Left colon (tissue), 2 donors: ENCODE measurements at regions not wholly inside any gene's neighbourhood (a gene's known extent, or its start where the extent isn't known, plus 50 kb on each side); places are given as distances from the start of the nearest gene placed in this dataset.
A peak's percentile ranks its signal among the peaks of the same experiment; 100 is the strongest.
"Not testable (repeated sequence)": the region's sequence is repeated elsewhere in the genome, so short reads cannot be mapped to it uniquely, and the experiment has no call there.

ENCODE experiments used
- ATAC-seq: fragments of 200-7000 bp; cut with Tn5 transposase; one replicate; pipeline ENCODE4 v1.9.1; 2020; ENCODE audit warnings: mild to moderate bottlenecking, moderate library complexity
- DNase-seq, 2 donors: peaks; one replicate each; pipeline ENCODE4 v3.0.0-alpha.2; 2020
- intact Hi-C, 2 donors: fragments of 100-400 bp; cut with DNase I in 1 of 2; cut with micrococcal nuclease in 1 of 2; formaldehyde crosslinking; loops; one replicate each; pipeline versions ENCODE4 v1.11.2 to v1.14.0; 2022; cut with DNase I, micrococcal nuclease
- donor health status: DM: no; HTN: no; CAD: no.
- donor health status: DM: yes; HTN: yes; CAD: no.

- intact Hi-C loops, result no loop called here
- ATAC-seq (no peak), DNase-seq (no peak)
Observed at GRCh38 chr22:22946131-22946530, 58.5 kb downstream of the IGLL5 start.

GRCh38 chr22:22948651-22949571 lies 61.3 kb downstream of the IGLL5 start:
- DNase-seq, result no peak
- intact Hi-C loops, result no loop called here
- no peak for ATAC-seq

- ATAC-seq (no peak), DNase-seq (no peak)
- intact Hi-C loops, result no loop called here
Observed at GRCh38 chr22:22949953-22950352, 62.3 kb downstream of the IGLL5 start.

DNA sequence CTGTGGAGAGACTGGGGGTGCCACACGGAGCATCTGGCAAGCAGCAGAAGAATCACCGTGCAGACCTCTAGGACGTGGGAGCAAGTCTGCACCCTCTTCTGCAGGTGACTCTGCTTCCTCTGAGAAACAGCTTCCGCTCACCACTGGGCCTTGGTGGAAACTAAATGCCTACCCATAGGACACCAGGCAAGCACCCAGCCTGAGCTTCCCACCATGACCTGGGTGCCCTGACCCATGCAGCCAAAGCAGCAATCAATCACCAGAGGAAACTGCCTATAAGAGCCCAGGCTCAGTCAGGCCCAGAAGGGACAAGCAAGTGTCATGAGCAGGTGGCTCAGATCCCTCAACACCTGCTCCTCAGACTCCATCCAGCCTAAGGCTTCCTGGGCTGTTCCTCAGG lies 63.4 kb downstream of the IGLL5 start:
- no peak for DNase-seq
- intact Hi-C loops, result no loop called here
- no peak for ATAC-seq

DNA sequence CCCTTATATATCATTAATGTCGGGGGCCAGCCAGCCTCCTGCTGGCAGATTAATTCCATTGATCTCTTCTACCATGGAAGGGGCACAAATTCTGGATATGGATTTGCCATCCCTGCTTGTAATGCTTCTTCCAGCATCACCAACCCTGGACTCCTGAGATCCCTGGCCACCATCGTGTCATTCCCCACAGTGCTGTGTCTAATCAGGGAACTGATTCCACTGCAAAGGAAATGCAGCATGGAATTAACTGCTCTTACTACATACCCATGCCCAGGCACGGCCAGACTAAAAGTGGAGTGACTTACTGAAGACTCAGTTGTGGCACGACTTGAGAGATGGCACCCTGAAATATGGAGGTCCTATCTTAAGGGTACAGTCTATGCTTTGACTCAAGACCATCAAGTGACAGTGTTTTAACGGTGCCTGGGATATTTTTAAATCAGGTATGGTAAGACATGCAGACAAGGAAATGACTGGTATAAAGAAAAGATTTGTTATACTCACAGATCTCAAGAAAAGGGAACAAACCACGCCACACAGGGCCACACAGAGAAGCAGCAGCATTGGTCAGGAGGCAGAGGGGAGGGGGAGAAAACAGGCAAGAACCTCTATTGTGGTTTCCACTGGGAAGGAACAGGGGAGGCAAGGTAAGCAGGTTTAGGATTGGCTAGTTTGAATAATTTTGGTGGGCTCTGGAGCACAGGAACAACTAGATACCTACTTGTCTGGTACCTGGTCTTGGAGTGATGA lies 65.1 kb downstream of the IGLL5 start:
- DNase-seq (no peak), ATAC-seq (no peak)
- intact Hi-C loops, result no loop called here

- DNase-seq, result no peak
- intact Hi-C loops, result no loop called here
- ATAC-seq, result no peak
Observed at GRCh38 chr22:22953791-22954190, 66.2 kb downstream of the IGLL5 start.

GRCh38 chr22:22954656-22955055 lies 67.0 kb downstream of the IGLL5 start:
- intact Hi-C loops, result loop anchor here (5.0 kb wide), 2 partner anchors 107 to 173 kb away; no protein-coding TSS in a partner anchor
- peak; percentile 17 for ATAC-seq
- peak; percentile 42 to 53 for DNase-seq

DNA sequence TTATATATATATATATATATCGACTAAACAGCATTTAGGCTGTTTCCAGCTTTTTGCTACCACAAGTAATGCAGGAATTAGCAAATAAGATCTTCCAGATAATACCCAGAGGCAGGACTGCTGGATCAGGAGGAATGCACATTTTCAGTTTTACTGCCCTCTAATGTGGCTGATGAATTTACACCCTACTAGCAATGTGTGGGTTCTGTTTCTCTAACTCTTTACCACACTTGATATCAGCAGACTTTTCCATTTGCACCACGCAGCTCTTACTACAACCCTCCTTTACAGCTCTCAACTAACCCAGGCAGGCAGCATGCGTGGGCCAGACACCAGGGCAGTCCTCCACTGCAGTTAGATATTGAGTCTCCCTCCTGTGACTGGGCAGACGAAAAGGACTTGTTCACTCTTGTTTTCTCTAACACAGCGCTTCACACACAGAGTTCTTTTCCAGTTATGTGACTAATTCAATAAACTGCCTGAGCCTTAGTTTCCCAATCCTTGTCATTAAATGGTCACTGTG lies 67.7 kb downstream of the IGLL5 start:
- ATAC-seq (no peak), DNase-seq (no peak)
- intact Hi-C loops, result loop anchor here (5.0 kb wide), 2 partner anchors 108 to 172 kb away; no protein-coding TSS in a partner anchor

GRCh38 chr22:22955866-22956535 lies 68.4 kb downstream of the IGLL5 start:
- intact Hi-C loops, result loop anchor here (5.0 kb wide), 2 partner anchors 109 to 171 kb away; no protein-coding TSS in a partner anchor
- peak; percentile 65 for ATAC-seq
- peak; percentile 57 to 72 for DNase-seq

GRCh38 chr22:22957090-22957489 lies 69.5 kb downstream of the IGLL5 start:
- DNase-seq (no peak), ATAC-seq (no peak)
- intact Hi-C loops, result loop anchor here (5.0 kb wide), 2 partner anchors 110 to 170 kb away; no protein-coding TSS in a partner anchor

DNA sequence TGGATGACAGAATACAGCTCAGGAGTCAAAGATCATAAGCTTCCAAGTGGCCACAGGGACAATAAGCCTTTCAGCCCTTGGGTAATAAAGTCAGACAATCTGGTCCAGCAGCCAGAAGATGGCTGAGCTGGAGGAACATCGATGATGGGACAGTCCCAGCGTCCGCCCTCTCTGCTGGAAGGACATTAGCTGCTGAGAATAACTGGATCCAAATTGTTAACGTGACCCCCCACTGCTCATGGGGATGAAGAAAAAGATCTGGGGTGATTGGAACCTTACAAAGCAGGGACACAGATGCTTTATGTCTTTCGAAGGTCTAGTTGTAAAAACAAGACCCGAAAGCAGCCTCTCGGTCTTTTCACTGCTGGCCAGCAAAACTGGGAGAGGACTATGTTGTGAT lies 71.0 kb downstream of the IGLL5 start:
- DNase-seq (no peak), ATAC-seq (no peak)
- intact Hi-C loops, result loop anchor here (2.0 to 5.0 kb wide), 3 partner anchors 111 to 170 kb away; no protein-coding TSS in a partner anchor

- peak; percentile 79 for ATAC-seq
- intact Hi-C loops, result loop anchor here (2.0 to 5.0 kb wide), 3 partner anchors 112 to 170 kb away; no protein-coding TSS in a partner anchor
- DNase-seq, result peak; percentile 64 to 88
Observed at GRCh38 chr22:22959147-22959827, 71.7 kb downstream of the IGLL5 start.

- ATAC-seq (peak; percentile 76), DNase-seq (no peak)
- intact Hi-C loops, result no loop called here
Observed at GRCh38 chr22:22960307-22960706, 72.7 kb downstream of the IGLL5 start.

DNA sequence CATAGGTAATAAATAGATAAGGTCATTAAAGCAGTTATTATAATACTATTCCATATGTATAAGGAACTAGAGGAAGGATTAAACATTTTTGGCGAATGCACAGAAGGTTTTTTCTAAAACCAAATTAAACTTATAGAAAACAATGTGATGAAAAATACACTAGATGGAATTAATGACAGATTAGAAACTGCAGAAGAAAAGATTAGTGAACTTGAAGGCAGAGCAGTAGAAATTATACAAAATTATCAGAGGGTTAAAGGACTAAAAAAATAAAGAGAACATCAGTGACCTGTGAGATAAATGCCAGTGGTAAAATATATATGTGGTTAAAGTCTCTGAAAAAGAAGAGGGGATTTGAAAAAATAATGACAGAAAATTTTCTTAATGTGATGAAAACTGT lies 74.0 kb downstream of the IGLL5 start:
- ATAC-seq (no peak), DNase-seq (no peak)
- intact Hi-C loops, result no loop called here

DNA sequence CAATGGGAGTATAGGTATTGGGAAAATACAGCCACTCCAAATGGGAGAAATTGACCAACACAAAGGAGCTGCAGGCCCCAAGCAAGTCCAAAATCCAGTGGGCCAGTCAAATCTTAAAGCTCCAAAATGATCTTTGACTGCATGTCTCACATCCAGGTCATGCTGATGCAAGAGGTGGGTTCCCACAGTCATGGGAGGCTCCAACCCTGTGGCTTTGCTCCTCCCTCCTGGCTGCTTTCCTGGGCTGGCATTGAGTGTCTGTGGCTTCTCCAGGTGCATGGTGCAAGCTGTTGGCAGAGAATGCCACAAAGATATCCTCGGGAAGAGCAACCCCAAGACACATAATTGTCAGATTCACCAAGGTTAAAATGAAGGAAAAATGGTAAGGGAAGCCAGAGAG lies 80.8 kb downstream of the IGLL5 start:
- no peak for ATAC-seq
- DNase-seq, result no peak

GRCh38 chr22:22972605-22973004 lies 85.0 kb downstream of the IGLL5 start:
- DNase-seq, ATAC-seq, intact Hi-C loops: not testable (repeated sequence)

More for the DNA sequence above, 80.8 kb downstream of the IGLL5 start:
- intact Hi-C loops, result no loop called here

- DNase-seq, result no peak
- intact Hi-C loops, result no loop called here
- no peak for ATAC-seq
Observed at GRCh38 chr22:22973336-22973735, 85.7 kb downstream of the IGLL5 start.

DNA sequence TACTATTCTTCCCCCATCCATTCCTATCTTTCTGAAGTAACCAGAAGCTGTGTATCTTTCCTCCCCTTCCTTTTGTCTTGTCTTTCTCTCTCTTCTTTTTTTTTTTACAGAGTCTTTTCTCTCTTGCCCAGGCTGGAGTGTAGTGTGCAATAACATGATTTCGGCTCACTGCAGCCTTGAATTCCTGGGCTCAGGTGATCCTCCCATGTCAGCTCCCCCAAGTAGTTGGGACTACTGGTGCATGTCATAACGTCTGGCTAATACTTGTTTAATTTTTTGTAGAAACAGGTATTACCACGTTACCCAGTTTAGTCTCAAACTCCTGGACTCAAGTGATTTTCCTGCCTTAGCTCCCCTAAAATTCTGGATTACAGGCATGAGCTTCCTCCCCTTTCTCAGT lies 86.5 kb downstream of the IGLL5 start:
- DNase-seq (no peak), ATAC-seq (no peak)
- intact Hi-C loops, result no loop called here
